Stimulated activated CD8-positive, alpha-beta memory T cell treated with anti-CD3 and anti-CD28 coated beads, Interleukin-4, amount 100 ng/mL, for 24 hours (primary cell): ENCODE measurements at regions not wholly inside any gene's neighbourhood (a gene's known extent, or its start where the extent isn't known, plus 50 kb on each side); places are given as distances from the start of the nearest gene placed in this dataset.
"Not testable (repeated sequence)": the region's sequence is repeated elsewhere in the genome, so short reads cannot be mapped to it uniquely, and the experiment has no call there.

Experiments
- DNase-seq: peaks from one replicate; pipeline ENCODE4 v3.0.0-alpha.2; 2020; ENCODE audit warnings: low read depth

- no peak for DNase-seq
These were observed 85.3 kb downstream of the FOXD2 start for GRCh38 chr1:47522935-47523834.

- no peak for DNase-seq
These were observed 86.0 kb downstream of the FOXD2 start for GRCh38 chr1:47523835-47524215.

- no peak for DNase-seq
These were observed 86.4 kb downstream of the FOXD2 start for GRCh38 chr1:47524272-47524671.

GRCh38 chr1:47527653-47528272 lies 89.9 kb downstream of the FOXD2 start:
- no peak for DNase-seq

GRCh38 chr1:47529520-47530098 lies 91.8 kb downstream of the FOXD2 start:
- DNase-seq = no peak

GRCh38 chr1:47532921-47533792 lies 95.3 kb downstream of the FOXD2 start:
- DNase-seq = no peak

GRCh38 chr1:47533793-47534328 lies 96.0 kb downstream of the FOXD2 start:
- DNase-seq = no peak

- DNase-seq = no peak
These were observed 96.6 kb downstream of the FOXD2 start for GRCh38 chr1:47534436-47534835.

- DNase-seq = no peak
These were observed 98.8 kb downstream of the FOXD2 start for GRCh38 chr1:47536646-47537118.

- DNase-seq = no peak
These were observed 99.4 kb downstream of the FOXD2 start for GRCh38 chr1:47537268-47537667.

- DNase-seq = no peak
These were observed 100.1 kb downstream of the FOXD2 start for GRCh38 chr1:47537966-47538365.

GRCh38 chr1:47538530-47538929 lies 100.7 kb downstream of the FOXD2 start:
- DNase-seq = not testable (repeated sequence)

GRCh38 chr1:47541705-47542104 lies 103.9 kb downstream of the FOXD2 start:
- not testable (repeated sequence) for DNase-seq

- DNase-seq = not testable (repeated sequence)
These were observed 105.2 kb downstream of the FOXD2 start for GRCh38 chr1:47543089-47543488.

- no peak for DNase-seq
These were observed 108.2 kb downstream of the FOXD2 start for GRCh38 chr1:47545912-47546483.

GRCh38 chr1:47547753-47548573 lies 110.1 kb downstream of the FOXD2 start:
- DNase-seq = no peak

- no peak for DNase-seq
These were observed 110.8 kb downstream of the FOXD2 start for GRCh38 chr1:47548637-47549036.

- DNase-seq = no peak
These were observed 111.7 kb downstream of the FOXD2 start for GRCh38 chr1:47549532-47549931.

- DNase-seq = no peak
These were observed 113.1 kb downstream of the FOXD2 start for GRCh38 chr1:47550929-47551328.

GRCh38 chr1:47551971-47552528 lies 114.2 kb downstream of the FOXD2 start:
- DNase-seq = no peak
